ENCODE measurements at regions not wholly inside any gene's neighbourhood (a gene's known extent, or its start where the extent isn't known, plus 50 kb on each side); places are given as distances from the start of the nearest gene placed in this dataset.

GRCh38 chr2:143957321-143957720 is 562.6 kb downstream of the ZEB2 start:
- no peak for TF ChIP-seq CTCF (IDR thresholded peaks at IDR 0.05)
- no peak for DNase-seq (ENCODE audit: low spot score)

GRCh38 chr2:143955401-143956065 is 564.4 kb downstream of the ZEB2 start:
- H3K4me3 ChIP-seq = no peak overlapping the region
- TF ChIP-seq CTCF (IDR thresholded peaks at IDR 0.05) = no peak
- DNase-seq (ENCODE audit: low spot score) = no peak
- peak overlapping the region in 1 of 2 donors; percentile 51 for H3K27ac ChIP-seq

More at GRCh38 chr2:143957321-143957720, 562.6 kb downstream of the ZEB2 start:
- Histone ChIP-seq H3K4me3 (no peak overlapping the region), H3K27ac (no peak overlapping the region)

GRCh38 chr2:143954844-143955243 is 565.1 kb downstream of the ZEB2 start:
- Histone ChIP-seq H3K4me3 (no peak overlapping the region), H3K27ac (no peak overlapping the region)
- DNase-seq (ENCODE audit: low spot score) = no peak
- TF ChIP-seq CTCF (IDR thresholded peaks at IDR 0.05) = no peak

- Histone ChIP-seq H3K27ac (no peak overlapping the region), H3K4me3 (no peak overlapping the region)
- no peak for DNase-seq (ENCODE audit: low spot score)
- TF ChIP-seq CTCF (IDR thresholded peaks at IDR 0.05) = no peak
These were observed 565.7 kb downstream of the ZEB2 start for GRCh38 chr2:143954186-143954585.

GRCh38 chr2:143953451-143954030 is 566.4 kb downstream of the ZEB2 start:
- Histone ChIP-seq H3K4me3 (no peak overlapping the region), H3K27ac (no peak overlapping the region)
- TF ChIP-seq CTCF (IDR thresholded peaks at IDR 0.05) = no peak
- no peak for DNase-seq (ENCODE audit: low spot score)

- Histone ChIP-seq H3K4me3 (no peak overlapping the region), H3K27ac (no peak overlapping the region)
- DNase-seq (ENCODE audit: low spot score) = no peak
- no peak for TF ChIP-seq CTCF (IDR thresholded peaks at IDR 0.05)
These were observed 567.4 kb downstream of the ZEB2 start for GRCh38 chr2:143952536-143952935.

- Histone ChIP-seq H3K4me3 (no peak overlapping the region), H3K27ac (no peak overlapping the region)
- no peak for TF ChIP-seq CTCF (IDR thresholded peaks at IDR 0.05)
- no peak for DNase-seq (ENCODE audit: low spot score)
These were observed 569.2 kb downstream of the ZEB2 start for GRCh38 chr2:143950704-143951103.

Data from coronary artery (tissue), 2 donors.